H9 (cell line): ENCODE measurements at regions not wholly inside any gene's neighbourhood (a gene's known extent, or its start where the extent isn't known, plus 50 kb on each side); places are given as distances from the start of the nearest gene placed in this dataset.

Experiments used
- DNase-seq: peaks from one replicate; pipeline ENCODE4 v3.0.0-alpha.2; 2017
- H2AFZ ChIP-seq: one replicate; pipeline ENCODE4 v1.6.1; 2013; ENCODE audit warnings: mild to moderate bottlenecking, low read length, control low read depth, moderate library complexity
- H2AK5ac ChIP-seq: 2 replicates; pipeline ENCODE4 v1.6.1; 2013; ENCODE audit warnings: low read length, control low read depth, mixed read lengths; ENCODE audit not compliant: insufficient read length
- H2BK120ac ChIP-seq: one replicate; pipeline ENCODE4 v1.6.1; 2013; ENCODE audit warnings: low read depth, mild to moderate bottlenecking, low read length, control low read depth, inconsistent platforms; ENCODE audit not compliant: poor library complexity, severe bottlenecking
- H2BK12ac ChIP-seq: 2 replicates; pipeline ENCODE4 v1.6.1; 2013; ENCODE audit warnings: low read length, control low read depth, mixed read lengths, low read depth; ENCODE audit not compliant: insufficient read length
- H2BK15ac ChIP-seq: 2 replicates; pipeline ENCODE4 v1.6.1; 2013; ENCODE audit warnings: low read depth, low read length, control low read depth
- H2BK20ac ChIP-seq: one replicate; pipeline ENCODE4 v1.6.1; 2013; ENCODE audit warnings: low read depth, mild to moderate bottlenecking, low read length, control low read depth, inconsistent platforms; ENCODE audit not compliant: poor library complexity, severe bottlenecking
- H2BK5ac ChIP-seq: 2 replicates; pipeline ENCODE4 v1.6.1; 2013; ENCODE audit warnings: low read length, control low read depth, mixed read lengths; ENCODE audit not compliant: insufficient read length
- H3K14ac ChIP-seq: 2 replicates; pipeline ENCODE4 v1.6.1; 2013; ENCODE audit warnings: low read length, control low read depth; ENCODE audit not compliant: insufficient read depth
- H3K18ac ChIP-seq: 2 replicates; pipeline ENCODE4 v1.6.1; 2013; ENCODE audit warnings: low read depth, mild to moderate bottlenecking, mixed read lengths, low read length, control low read depth; ENCODE audit not compliant: insufficient read length
- H3K23ac ChIP-seq: 2 replicates; pipeline ENCODE4 v1.6.1; 2013; ENCODE audit warnings: low read length, control low read depth, mixed read lengths, low read depth; ENCODE audit not compliant: insufficient read length
- H3K23me2 ChIP-seq: 2 replicates; pipeline ENCODE4 v1.6.1; 2013; ENCODE audit warnings: low read depth, mild to moderate bottlenecking, mixed read lengths, low read length, control low read depth; ENCODE audit not compliant: insufficient read length, poor library complexity, severe bottlenecking
- H3K27ac ChIP-seq: 2 replicates; pipeline ENCODE4 v1.5.1; 2013; ENCODE audit warnings: low read length, control low read depth, mixed read lengths, low read depth; ENCODE audit not compliant: insufficient read length
- H3K27me3 ChIP-seq: 2 replicates; pipeline ENCODE4 v1.6.1; 2013; ENCODE audit warnings: low read length, control low read depth, inconsistent platforms; ENCODE audit not compliant: insufficient read depth
- H3K4ac ChIP-seq: 2 replicates; pipeline ENCODE4 v1.6.1; 2013; ENCODE audit warnings: low read depth, mild to moderate bottlenecking, control low read depth, inconsistent platforms, low read length, moderate library complexity
- H3K4me1 ChIP-seq: 2 replicates; pipeline ENCODE4 v1.6.1; 2013; ENCODE audit warnings: low read length, control low read depth, inconsistent platforms; ENCODE audit not compliant: insufficient read depth
- H3K4me2 ChIP-seq: 2 replicates; pipeline ENCODE4 v1.6.1; 2013; ENCODE audit warnings: low read length, control low read depth, mixed read lengths; ENCODE audit not compliant: insufficient read length, insufficient read depth
- H3K56ac ChIP-seq: 2 replicates; pipeline ENCODE4 v1.6.1; 2013; ENCODE audit warnings: low read depth, mild to moderate bottlenecking, mixed read lengths, low read length, control low read depth; ENCODE audit not compliant: insufficient read length
- H3K79me1 ChIP-seq: 2 replicates; pipeline ENCODE4 v1.6.1; 2013; ENCODE audit warnings: low read depth, mild to moderate bottlenecking, moderate library complexity, low read length, control low read depth, inconsistent platforms; ENCODE audit not compliant: insufficient read depth, poor library complexity, severe bottlenecking
- H3K79me2 ChIP-seq: 2 replicates; pipeline ENCODE4 v1.6.1; 2013; ENCODE audit warnings: low read length, control low read depth, inconsistent platforms; ENCODE audit not compliant: insufficient read depth
- H3K9ac ChIP-seq: 2 replicates; pipeline ENCODE4 v1.6.1; 2013; ENCODE audit warnings: low read length, control low read depth, mixed read lengths; ENCODE audit not compliant: insufficient read length; ENCODE audit errors: extremely low read depth
- H3K9me3 ChIP-seq: one replicate; pipeline ENCODE4 v1.6.1; 2013; ENCODE audit warnings: low read depth, low read length, inconsistent platforms; ENCODE audit not compliant: control insufficient read depth
- H3T11ph ChIP-seq: one replicate; pipeline ENCODE4 v1.6.1; 2013; ENCODE audit warnings: mild to moderate bottlenecking, low read length, control low read depth, inconsistent platforms
- H4K20me1 ChIP-seq: one replicate; pipeline ENCODE4 v1.6.1; 2013; ENCODE audit not compliant: control insufficient read depth, insufficient read length, insufficient read depth
- H4K5ac ChIP-seq: 2 replicates; pipeline ENCODE4 v1.6.1; 2013; ENCODE audit warnings: low read depth, mild to moderate bottlenecking, mixed read lengths, low read length, control low read depth; ENCODE audit not compliant: insufficient read length
- H4K8ac ChIP-seq: replicated peaks from 2 replicates; pipeline ENCODE4 v1.6.1; 2013; ENCODE audit warnings: low read length, control low read depth, mixed read lengths, low read depth; ENCODE audit not compliant: insufficient read length
- H4K91ac ChIP-seq: 2 replicates; pipeline ENCODE4 v1.6.1; 2013; ENCODE audit warnings: low read depth, mild to moderate bottlenecking, moderate library complexity, mixed read lengths, low read length, control low read depth; ENCODE audit not compliant: insufficient read length
- H3K27ac Mint-ChIP-seq, 3 experiments: 2 replicates in 2 of 3; 3 replicates in 1 of 3; pipeline ENCODE4 v1.8.0; 2020 to 2021; ENCODE audit warnings: mixed read lengths in 3 of 3, mild to moderate bottlenecking in 1 of 3, moderate library complexity in 1 of 3
- H3K27me3 Mint-ChIP-seq: 2 replicates; pipeline ENCODE4 v1.8.0; 2021; ENCODE audit warnings: low read depth, mild to moderate bottlenecking, moderate library complexity, mixed read lengths
- H3K36me3 Mint-ChIP-seq, 3 experiments: 2 replicates in 2 of 3; 3 replicates in 1 of 3; pipeline ENCODE4 v1.8.0; 2020 to 2021; ENCODE audit warnings: low read depth in 3 of 3, mixed read lengths in 3 of 3; ENCODE audit not compliant: insufficient read depth in 1 of 3
- H3K4me1 Mint-ChIP-seq, 2 experiments: 2 replicates each; pipeline ENCODE4 v1.8.0; 2020; ENCODE audit warnings: mixed read lengths in 2 of 2
- H3K4me3 Mint-ChIP-seq, 2 experiments: 2 replicates in 1 of 2; 3 replicates in 1 of 2; pipeline ENCODE4 v1.8.0; 2020 to 2021; ENCODE audit warnings: mild to moderate bottlenecking in 2 of 2, mixed read lengths in 2 of 2, moderate library complexity in 1 of 2
- H3K9me3 Mint-ChIP-seq, 2 experiments: 2 replicates in 1 of 2; 3 replicates in 1 of 2; pipeline ENCODE4 v1.8.0; 2020; ENCODE audit warnings: mild to moderate bottlenecking in 2 of 2, mixed read lengths in 2 of 2, moderate library complexity in 1 of 2
- WGBS: extraction: QIAGEN DNeasy Blood & Tissue Kit; methylation state at CpG from one replicate; pipeline ENCODE4 v1.1.7; 2013; ENCODE audit warnings: missing lambda C conversion rate, low lambda C conversion rate, mixed read lengths; ENCODE audit not compliant: insufficient read length; ENCODE audit errors: extremely low coverage; 5-methylcytosine and 5-hydroxymethylcytosine counted together
- TF ChIP-seq, protein P1 (sequence below): fragments of 200-600 bp; sonication (generic); conservative IDR thresholded peaks from 3 replicates; pipeline ENCODE4 v1.8.0; 2021; ENCODE audit warnings: antibody characterized with exemption, mild to moderate bottlenecking

DNA sequence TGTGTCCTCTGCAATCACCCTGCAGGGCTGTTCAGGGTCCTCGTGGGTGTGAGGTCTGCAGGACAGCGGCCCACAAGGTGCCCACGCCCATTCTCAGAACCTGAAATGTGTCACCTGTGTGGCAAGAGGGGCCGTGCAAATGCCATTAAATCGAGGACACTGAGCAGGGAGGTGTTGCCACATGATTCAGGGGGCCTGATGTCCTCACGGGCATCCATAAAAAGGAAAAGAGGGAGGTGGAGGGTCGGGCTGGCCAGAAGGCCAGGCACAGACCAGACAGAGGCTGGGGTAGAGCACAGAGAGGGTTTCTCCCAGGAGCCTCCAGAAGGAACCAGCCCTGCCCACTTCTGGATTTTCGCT, 239.6 kb downstream of the ERMARD start:
- Histone ChIP-seq H3K79me1 (no peaks in the 10 kb centered on the region), H2BK15ac (no peak overlapping the region), H3K4ac (no peak overlapping the region), H2BK12ac (no peak overlapping the region), H4K8ac (no peak overlapping the region), H3K4me1 (no peaks in the 10 kb centered on the region), H3K14ac (no peak overlapping the region), H2AK5ac (no peak overlapping the region), H3K27me3 (no peaks in the 10 kb centered on the region), H3K9ac (no peak overlapping the region), H4K5ac (no peak overlapping the region), H4K91ac (no peak overlapping the region), H2BK120ac (no peak overlapping the region), H3K4me2 (no peak overlapping the region), H3K79me2 (no peaks in the 10 kb centered on the region), H2BK20ac (no peak overlapping the region), H2AFZ (no peak overlapping the region), H3K23ac (no peak overlapping the region), H3K56ac (no peak overlapping the region), H3K9me3 (no peaks in the 10 kb centered on the region), H3K18ac (no peak overlapping the region), H2BK5ac (no peak overlapping the region), H4K20me1 (no peaks in the 10 kb centered on the region), H3K23me2 (no peaks in the 10 kb centered on the region), H3T11ph (no peak overlapping the region), H3K27ac (no peak overlapping the region)
- peaks cover 4% of the 10 kb centered on the region; the same call in 1 of the 2 replicates for H3K27me3 Mint-ChIP-seq
- no peaks in the 10 kb centered on the region for H3K36me3 Mint-ChIP-seq
- DNase-seq: peak; percentile 20
- no peak overlapping the region for H3K4me3 Mint-ChIP-seq
- no peaks in the 10 kb centered on the region for H3K9me3 Mint-ChIP-seq
- H3K27ac Mint-ChIP-seq: no peak overlapping the region
- no CpG with 5 or more reads among the region's 8 CpGs for WGBS
- H3K4me1 Mint-ChIP-seq: peaks cover 6 to 8% of the 10 kb centered on the region in 2 experiments; a peak in 3 of 4 replicates
- TF ChIP-seq, protein P1, sequence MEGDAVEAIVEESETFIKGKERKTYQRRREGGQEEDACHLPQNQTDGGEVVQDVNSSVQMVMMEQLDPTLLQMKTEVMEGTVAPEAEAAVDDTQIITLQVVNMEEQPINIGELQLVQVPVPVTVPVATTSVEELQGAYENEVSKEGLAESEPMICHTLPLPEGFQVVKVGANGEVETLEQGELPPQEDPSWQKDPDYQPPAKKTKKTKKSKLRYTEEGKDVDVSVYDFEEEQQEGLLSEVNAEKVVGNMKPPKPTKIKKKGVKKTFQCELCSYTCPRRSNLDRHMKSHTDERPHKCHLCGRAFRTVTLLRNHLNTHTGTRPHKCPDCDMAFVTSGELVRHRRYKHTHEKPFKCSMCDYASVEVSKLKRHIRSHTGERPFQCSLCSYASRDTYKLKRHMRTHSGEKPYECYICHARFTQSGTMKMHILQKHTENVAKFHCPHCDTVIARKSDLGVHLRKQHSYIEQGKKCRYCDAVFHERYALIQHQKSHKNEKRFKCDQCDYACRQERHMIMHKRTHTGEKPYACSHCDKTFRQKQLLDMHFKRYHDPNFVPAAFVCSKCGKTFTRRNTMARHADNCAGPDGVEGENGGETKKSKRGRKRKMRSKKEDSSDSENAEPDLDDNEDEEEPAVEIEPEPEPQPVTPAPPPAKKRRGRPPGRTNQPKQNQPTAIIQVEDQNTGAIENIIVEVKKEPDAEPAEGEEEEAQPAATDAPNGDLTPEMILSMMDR: no peak
